ENCODE measurements at regions not wholly inside any gene's neighbourhood (a gene's known extent, or its start where the extent isn't known, plus 50 kb on each side); places are given as distances from the start of the nearest gene placed in this dataset.

- TF ChIP-seq, protein P1, sequence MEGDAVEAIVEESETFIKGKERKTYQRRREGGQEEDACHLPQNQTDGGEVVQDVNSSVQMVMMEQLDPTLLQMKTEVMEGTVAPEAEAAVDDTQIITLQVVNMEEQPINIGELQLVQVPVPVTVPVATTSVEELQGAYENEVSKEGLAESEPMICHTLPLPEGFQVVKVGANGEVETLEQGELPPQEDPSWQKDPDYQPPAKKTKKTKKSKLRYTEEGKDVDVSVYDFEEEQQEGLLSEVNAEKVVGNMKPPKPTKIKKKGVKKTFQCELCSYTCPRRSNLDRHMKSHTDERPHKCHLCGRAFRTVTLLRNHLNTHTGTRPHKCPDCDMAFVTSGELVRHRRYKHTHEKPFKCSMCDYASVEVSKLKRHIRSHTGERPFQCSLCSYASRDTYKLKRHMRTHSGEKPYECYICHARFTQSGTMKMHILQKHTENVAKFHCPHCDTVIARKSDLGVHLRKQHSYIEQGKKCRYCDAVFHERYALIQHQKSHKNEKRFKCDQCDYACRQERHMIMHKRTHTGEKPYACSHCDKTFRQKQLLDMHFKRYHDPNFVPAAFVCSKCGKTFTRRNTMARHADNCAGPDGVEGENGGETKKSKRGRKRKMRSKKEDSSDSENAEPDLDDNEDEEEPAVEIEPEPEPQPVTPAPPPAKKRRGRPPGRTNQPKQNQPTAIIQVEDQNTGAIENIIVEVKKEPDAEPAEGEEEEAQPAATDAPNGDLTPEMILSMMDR (IDR thresholded peaks at IDR 0.05) = no peak
- no peak for TF ChIP-seq POLR2A (IDR thresholded peaks at IDR 0.05)
Observed at GRCh38 chr3:90132197-90132596, 1024.8 kb downstream of the EPHA3 start.

Data from gastroesophageal sphincter (tissue), 3 donors.